Keratinocyte (primary cell): ENCODE measurements at regions not wholly inside any gene's neighbourhood (a gene's known extent, or its start where the extent isn't known, plus 50 kb on each side); places are given as distances from the start of the nearest gene placed in this dataset.

Experiments
- DNase-seq: peaks from one replicate; pipeline ENCODE4 v3.0.0-alpha.2; 2011; ENCODE audit warnings: low read depth, missing footprints, low spot score
- FAIRE-seq: peaks from 2 replicates; lab custom pipeline; 2011; peaks lifted over from hg19 to GRCh38; lab: Jason Lieb, UNC
- H2AFZ ChIP-seq: 2 replicates; pipeline ENCODE4 v1.6.0; 2012; ENCODE audit warnings: low read length, control low read depth, inconsistent platforms; ENCODE audit not compliant: control insufficient read depth
- H3K27ac ChIP-seq: 2 replicates; pipeline ENCODE4 v1.5.1; 2011; ENCODE audit warnings: low read length; ENCODE audit not compliant: control insufficient read depth, insufficient read depth
- H3K27me3 ChIP-seq: 3 replicates; pipeline ENCODE4 v1.6.0; 2011; ENCODE audit warnings: low read length; ENCODE audit not compliant: control insufficient read depth, insufficient read depth; ENCODE audit errors: extremely low read depth
- H3K36me3 ChIP-seq, 2 experiments: 2 replicates in 1 of 2; 3 replicates in 1 of 2; pipeline ENCODE4 v1.5.1; 2011; ENCODE audit warnings: low read length in 2 of 2, mild to moderate bottlenecking in 1 of 2; ENCODE audit not compliant: control insufficient read depth in 2 of 2, insufficient read depth in 2 of 2; ENCODE audit errors: extremely low read depth in 1 of 2
- H3K4me1 ChIP-seq: 3 replicates; pipeline ENCODE4 v1.5.1; 2011; ENCODE audit warnings: low read length; ENCODE audit not compliant: control insufficient read depth, insufficient read depth; ENCODE audit errors: extremely low read depth
- H3K4me2 ChIP-seq: 3 replicates; pipeline ENCODE4 v1.6.0; 2011; ENCODE audit warnings: low read depth, low read length; ENCODE audit not compliant: control insufficient read depth, insufficient read depth; ENCODE audit errors: extremely low read depth
- H3K4me3 ChIP-seq, 3 experiments: fragments of 200-600 bp in 1 of 3; sonication (generic) in 1 of 3; 2 replicates in 2 of 3; 3 replicates in 1 of 3; pipeline ENCODE4 v1.5.1; 2011 to 2016; ENCODE audit warnings: low read length in 3 of 3, mild to moderate bottlenecking in 3 of 3, control low read depth in 2 of 3, inconsistent platforms in 1 of 3, low read depth in 1 of 3, mixed read lengths in 1 of 3, mixed run types in 1 of 3, moderate library complexity in 1 of 3; ENCODE audit not compliant: control insufficient read depth in 2 of 3, insufficient read depth in 2 of 3; ENCODE audit errors: extremely low read depth in 1 of 3
- H3K79me2 ChIP-seq: 2 replicates; pipeline ENCODE4 v1.6.0; 2012; ENCODE audit warnings: low read length; ENCODE audit not compliant: control insufficient read depth, insufficient read depth
- H3K9ac ChIP-seq: 3 replicates; pipeline ENCODE4 v1.6.0; 2011; ENCODE audit warnings: low read length; ENCODE audit not compliant: control insufficient read depth, insufficient read depth; ENCODE audit errors: extremely low read depth
- H3K9me1 ChIP-seq: 3 replicates; pipeline ENCODE4 v1.6.0; 2011; ENCODE audit warnings: low read length; ENCODE audit not compliant: control insufficient read depth, insufficient read depth; ENCODE audit errors: extremely low read depth
- H3K9me3 ChIP-seq: 2 replicates; pipeline ENCODE4 v1.5.1; 2012; ENCODE audit warnings: low read depth, low read length; ENCODE audit not compliant: control insufficient read depth
- H4K20me1 ChIP-seq: 3 replicates; pipeline ENCODE4 v1.6.0; 2011; ENCODE audit warnings: low read length; ENCODE audit not compliant: control insufficient read depth, insufficient read depth; ENCODE audit errors: extremely low read depth
- CTCF ChIP-seq, 3 experiments: IDR thresholded peaks in 1 of 3; conservative IDR thresholded peaks in 1 of 3; optimal IDR thresholded peaks in 1 of 3; 2 replicates in 2 of 3; 3 replicates in 1 of 3; pipeline versions ENCODE3 to v1.5.1; 2011; ENCODE audit warnings: low read length in 3 of 3, mild to moderate bottlenecking in 3 of 3, moderate library complexity in 2 of 3, control low read depth in 1 of 3, inconsistent platforms in 1 of 3; ENCODE audit not compliant: insufficient read depth in 2 of 3; ENCODE audit errors: extremely low read depth in 1 of 3
- EZH2 ChIP-seq: IDR thresholded peaks from one replicate; pipeline ENCODE4 v1.6.1; 2012; ENCODE audit warnings: inconsistent platforms, mild to moderate bottlenecking, low read length, moderate library complexity
- dilution Hi-C: fragments of 300-500 bp; cut with MboI; formaldehyde crosslinking; loops from one replicate; pipeline ENCODE4 v1.7.0; 2020; ENCODE audit warnings: low sequenced_read_pairs; ENCODE audit not compliant: extremely low pct_ligation_motif_present

- Histone ChIP-seq H3K9me1 (no peaks in the 10 kb centered on the region), H3K27ac (no peak overlapping the region), H3K27me3 (no peaks in the 10 kb centered on the region), H2AFZ (no peak overlapping the region), H3K79me2 (no peaks in the 10 kb centered on the region), H3K9me3 (no peaks in the 10 kb centered on the region), H3K4me3 (no peak overlapping the region), H3K36me3 (no peaks in the 10 kb centered on the region), H4K20me1 (no peaks in the 10 kb centered on the region), H3K4me1 (no peaks in the 10 kb centered on the region), H3K9ac (no peak overlapping the region), H3K4me2 (no peak overlapping the region)
- no peak for TF ChIP-seq CTCF (optimal IDR thresholded peaks at IDR 0.05 in 1 of 3, IDR thresholded peaks at IDR 0.05 in 1 of 3, conservative IDR thresholded peaks at IDR 0.05 in 1 of 3; ENCODE audit: extremely low read depth in 1 of 3, insufficient read depth in 2 of 3, low read length in 3 of 3)
- no peak for TF ChIP-seq EZH2
- dilution Hi-C loops = no loop called here
- DNase-seq (no peak), FAIRE-seq (no peak)
Observed at GRCh38 chr3:90121326-90121725, 1013.9 kb downstream of the EPHA3 start.

GRCh38 chr3:90128391-90128790, 1021.0 kb downstream of the EPHA3 start:
- H3K9me1 ChIP-seq = no peaks in the 10 kb centered on the region
- H3K4me3 ChIP-seq = no peak overlapping the region
- DNase-seq (no peak), FAIRE-seq (no peak)
- dilution Hi-C loops = no loop called here
- TF ChIP-seq CTCF (optimal IDR thresholded peaks at IDR 0.05 in 1 of 3, IDR thresholded peaks at IDR 0.05 in 1 of 3, conservative IDR thresholded peaks at IDR 0.05 in 1 of 3; ENCODE audit: extremely low read depth in 1 of 3, insufficient read depth in 2 of 3, low read length in 3 of 3) (no peak), EZH2 (no peak)
- H3K4me2 ChIP-seq = no peak overlapping the region
- H3K27me3 ChIP-seq = no peaks in the 10 kb centered on the region
- H2AFZ ChIP-seq = no peak overlapping the region
- H3K79me2 ChIP-seq = no peaks in the 10 kb centered on the region
- H3K9ac ChIP-seq = no peak overlapping the region
- H3K9me3 ChIP-seq = no peaks in the 10 kb centered on the region
- H3K4me1 ChIP-seq = no peaks in the 10 kb centered on the region
- H4K20me1 ChIP-seq = no peaks in the 10 kb centered on the region
- no peaks in the 10 kb centered on the region for H3K36me3 ChIP-seq
- no peak overlapping the region for H3K27ac ChIP-seq
